ENCODE measurements at regions not wholly inside any gene's neighbourhood (a gene's known extent, or its start where the extent isn't known, plus 50 kb on each side); places are given as distances from the start of the nearest gene placed in this dataset.

- DNase-seq: no peak
Measured at GRCh38 chr6:163635731-163636364, 221.3 kb downstream of the QKI start.

GRCh38 chr6:163635315-163635714 lies 220.8 kb downstream of the QKI start:
- no peak for DNase-seq

DNA sequence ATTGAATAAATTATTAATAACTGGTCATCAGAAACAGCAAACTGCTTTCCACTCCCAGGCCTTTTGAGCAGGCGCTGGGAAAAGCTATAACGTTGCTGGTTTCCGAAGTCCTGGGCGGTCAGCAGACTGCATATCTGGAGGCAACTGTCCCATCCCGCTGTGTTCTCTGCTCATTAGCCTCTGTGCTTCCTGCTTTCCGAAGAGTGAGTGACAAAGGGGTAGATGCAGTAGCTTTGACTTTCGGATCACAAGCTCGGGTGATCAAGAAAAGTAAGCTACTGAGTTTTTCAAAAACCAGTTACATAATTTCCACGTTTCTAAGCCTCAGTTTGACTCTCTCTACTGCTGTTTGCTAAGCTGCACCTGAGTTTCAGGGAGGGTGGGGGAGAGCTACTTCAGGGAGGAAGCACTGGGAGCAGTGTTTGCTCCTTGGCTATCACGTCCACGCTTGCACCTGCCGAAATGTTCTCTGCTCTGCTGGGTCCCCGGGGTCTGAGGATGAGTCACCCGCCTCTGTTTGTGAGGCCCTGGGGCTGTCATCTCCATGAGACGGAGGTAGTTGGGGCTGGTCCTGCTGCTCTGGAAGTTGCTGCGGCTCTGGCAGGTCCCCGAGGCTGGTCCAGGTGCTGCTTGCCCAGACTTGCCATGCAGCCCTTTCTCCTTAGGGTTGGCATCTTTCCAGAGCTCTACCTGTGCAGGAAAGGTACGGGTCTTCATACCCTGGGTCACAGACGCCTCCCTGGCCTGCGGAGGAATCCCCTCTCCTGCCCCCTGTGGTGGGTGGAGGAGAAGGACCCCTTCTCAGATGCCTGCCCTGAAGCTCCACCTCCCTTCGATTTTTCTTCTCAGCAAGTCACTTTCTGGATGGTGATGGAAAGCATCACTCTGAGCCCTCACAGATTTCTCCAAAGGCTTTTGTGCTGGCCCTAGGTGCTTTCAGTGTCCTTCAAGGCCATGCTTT lies 220.0 kb downstream of the QKI start:
- DNase-seq: no peak

DNA sequence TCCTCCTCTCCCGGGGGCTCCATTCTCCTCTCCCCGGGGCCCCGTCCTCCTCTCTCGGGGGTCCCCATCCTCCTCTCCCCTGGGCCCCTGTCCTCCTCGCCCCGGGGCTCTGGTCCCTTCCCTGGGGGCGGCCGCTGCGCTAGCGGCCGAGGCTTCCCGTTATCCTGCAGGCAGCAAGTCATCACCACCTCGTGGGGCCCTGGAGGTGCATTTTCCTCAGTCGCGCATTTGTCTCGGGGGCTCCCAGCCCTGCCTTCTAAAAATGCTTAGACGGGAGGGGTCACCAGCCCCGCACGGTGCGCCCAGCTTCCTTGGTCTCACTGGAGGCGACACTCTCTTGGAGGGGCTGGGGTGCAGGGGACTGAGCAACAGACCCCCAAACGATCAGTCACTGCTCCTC lies 216.5 kb downstream of the QKI start:
- no peak for DNase-seq

DNA sequence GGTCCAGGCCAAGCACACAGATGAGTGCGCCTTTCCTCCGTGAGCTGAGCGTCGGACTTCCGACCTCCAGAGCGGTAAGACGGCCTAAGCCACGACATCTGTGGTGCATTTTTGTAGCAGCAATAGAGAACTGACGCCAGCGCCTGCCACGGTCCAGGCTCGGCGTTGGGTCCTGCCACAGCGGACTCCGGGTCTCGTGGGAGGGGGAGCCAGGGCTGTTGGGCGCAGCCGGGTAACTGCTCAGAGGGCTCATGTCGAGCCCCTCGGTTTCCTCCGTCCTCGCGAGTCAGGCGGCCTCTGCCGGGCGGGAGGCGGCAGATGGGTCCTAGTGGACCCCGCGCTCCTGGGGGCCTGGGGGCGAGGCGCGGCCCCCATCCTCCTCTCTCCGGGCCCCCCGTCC lies 216.1 kb downstream of the QKI start:
- no peak for DNase-seq

DNA sequence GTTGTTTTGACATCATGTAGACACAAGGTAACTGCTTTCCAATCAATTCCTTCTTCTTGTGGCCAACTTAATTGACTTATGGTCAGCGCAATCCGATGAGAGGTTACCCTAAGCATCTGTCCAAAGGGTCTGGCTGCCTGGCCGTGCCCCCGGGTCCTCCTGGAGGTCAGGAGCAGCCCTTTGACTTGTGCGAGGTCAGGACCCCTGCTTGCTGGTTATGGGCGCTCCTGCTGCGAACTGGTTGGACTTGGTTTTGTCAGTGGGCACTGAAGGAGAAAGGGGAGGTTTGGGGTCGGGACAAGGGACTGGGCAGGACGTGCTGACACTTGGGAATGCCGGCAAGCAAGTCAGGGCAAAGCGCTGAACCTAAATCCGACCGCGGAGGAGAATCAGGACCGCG lies 215.6 kb downstream of the QKI start:
- DNase-seq: no peak
